Erythroblast (primary cell): ENCODE measurements at regions not wholly inside any gene's neighbourhood (a gene's known extent, or its start where the extent isn't known, plus 50 kb on each side); places are given as distances from the start of the nearest gene placed in this dataset.

Source experiments
- GATA1 ChIP-seq: IDR thresholded peaks from 2 replicates; pipeline ENCODE4 v1.6.1; 2011; ENCODE audit warnings: low read depth, mild to moderate bottlenecking, control low read depth, low read length, moderate library complexity
- POLR2A ChIP-seq: IDR thresholded peaks from 2 replicates; pipeline ENCODE4 v1.6.1; 2011; ENCODE audit warnings: mild to moderate bottlenecking, low read length

DNA sequence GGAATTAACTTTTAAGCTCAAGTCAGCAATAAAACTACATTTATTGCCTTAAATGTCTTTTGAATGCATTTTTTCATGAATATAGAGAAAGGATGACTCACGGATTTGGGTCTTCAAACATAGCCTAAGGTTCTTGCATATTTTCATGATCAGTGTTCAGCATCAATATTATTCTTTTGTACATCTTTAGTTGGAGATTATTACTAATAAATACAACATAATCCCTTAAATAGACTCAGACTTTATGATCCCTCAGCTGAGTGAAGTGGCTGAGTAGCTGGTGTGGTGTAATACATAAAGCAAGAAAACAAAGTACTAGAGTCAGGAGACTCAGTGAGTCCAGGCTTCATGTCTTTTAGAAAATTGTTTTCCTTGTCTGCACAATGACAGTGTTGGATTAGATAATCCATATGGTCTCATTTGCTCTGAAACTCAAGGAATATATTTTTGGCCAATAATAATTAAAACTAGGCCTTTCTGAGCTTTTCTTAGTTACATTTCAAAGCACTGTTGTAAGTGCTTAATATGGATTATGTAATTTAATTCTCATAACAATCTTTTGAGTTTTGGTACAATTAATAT, 78.3 kb upstream of the UNC5C start:
- TF ChIP-seq POLR2A (no peak), GATA1 (no peak)
